ENCODE measurements at regions not wholly inside any gene's neighbourhood (a gene's known extent, or its start where the extent isn't known, plus 50 kb on each side); places are given as distances from the start of the nearest gene placed in this dataset.
A peak's percentile ranks its signal among the peaks of the same experiment; 100 is the strongest.

- no peak for TF ChIP-seq CTCF (IDR thresholded peaks at IDR 0.05; ENCODE audit: extremely low read depth, insufficient read depth, missing control alignments)
- in situ Hi-C loops (cut with MboI; ENCODE audit: low pct_unique_long_range_greater_than_20kb, low sequenced_read_pairs, unreplicated experiment), result no loop called here
- no peak for DNase-seq (ENCODE audit: low spot score)
Measured at GRCh38 chr12:125454786-125455480, 389.7 kb downstream of the AACS start.

- TF ChIP-seq CTCF (IDR thresholded peaks at IDR 0.05; ENCODE audit: extremely low read depth, insufficient read depth, missing control alignments), result peak; percentile 26
- no peak for DNase-seq (ENCODE audit: low spot score)
Measured at GRCh38 chr12:125455556-125455955, 390.3 kb downstream of the AACS start.

GRCh38 chr12:125458552-125459268 lies 393.5 kb downstream of the AACS start:
- in situ Hi-C loops (cut with MboI; ENCODE audit: low pct_unique_long_range_greater_than_20kb, low sequenced_read_pairs, unreplicated experiment), result no loop called here
- no peak for DNase-seq (ENCODE audit: low spot score)
- no peak for TF ChIP-seq CTCF (IDR thresholded peaks at IDR 0.05; ENCODE audit: extremely low read depth, insufficient read depth, missing control alignments)

More at GRCh38 chr12:125455556-125455955, 390.3 kb downstream of the AACS start:
- in situ Hi-C loops (cut with MboI; ENCODE audit: low pct_unique_long_range_greater_than_20kb, low sequenced_read_pairs, unreplicated experiment), result no loop called here

- no peak for DNase-seq (ENCODE audit: low spot score)
- TF ChIP-seq CTCF (IDR thresholded peaks at IDR 0.05; ENCODE audit: extremely low read depth, insufficient read depth, missing control alignments), result no peak
- in situ Hi-C loops (cut with MboI; ENCODE audit: low pct_unique_long_range_greater_than_20kb, low sequenced_read_pairs, unreplicated experiment), result no loop called here
Measured at GRCh38 chr12:125461831-125462230, 396.6 kb downstream of the AACS start.

- in situ Hi-C loops (cut with MboI; ENCODE audit: low pct_unique_long_range_greater_than_20kb, low sequenced_read_pairs, unreplicated experiment), result no loop called here
- no peak for TF ChIP-seq CTCF (IDR thresholded peaks at IDR 0.05; ENCODE audit: extremely low read depth, insufficient read depth, missing control alignments)
- no peak for DNase-seq (ENCODE audit: low spot score)
Measured at GRCh38 chr12:125463386-125463785, 398.2 kb downstream of the AACS start.

GRCh38 chr12:125467363-125467762 lies 402.1 kb downstream of the AACS start:
- DNase-seq (ENCODE audit: low spot score), result no peak
- in situ Hi-C loops (cut with MboI; ENCODE audit: low pct_unique_long_range_greater_than_20kb, low sequenced_read_pairs, unreplicated experiment), result no loop called here
- TF ChIP-seq CTCF (IDR thresholded peaks at IDR 0.05; ENCODE audit: extremely low read depth, insufficient read depth, missing control alignments), result no peak

All from GM13977 (cell line).